ENCODE measurements at regions not wholly inside any gene's neighbourhood (a gene's known extent, or its start where the extent isn't known, plus 50 kb on each side); places are given as distances from the start of the nearest gene placed in this dataset.

GRCh38 chr13:97873398-97873797 lies 80.1 kb upstream of the IPO5 start:
- intact Hi-C loops (cut with micrococcal nuclease) = loop anchor here (10.0 kb wide), 1 partner anchor 71 kb away; no protein-coding TSS in a partner anchor
- CTCF ChIA-PET = interaction anchor here (0.6 to 1.0 kb wide), 2 partner anchors 17 to 113 kb away, joined by 3 read pairs; no protein-coding TSS in a partner anchor
- Mint-ChIP-seq H3K27me3 (ENCODE audit: insufficient read depth, unreplicated experiment) (no peaks in the 10 kb centered on the region), H3K4me3 (ENCODE audit: unreplicated experiment) (no peak overlapping the region), H3K36me3 (ENCODE audit: insufficient read depth, unreplicated experiment) (no peaks in the 10 kb centered on the region), H3K4me1 (ENCODE audit: insufficient read depth, unreplicated experiment) (no peaks in the 10 kb centered on the region), H3K27ac (ENCODE audit: low read depth, unreplicated experiment) (no peak overlapping the region), H3K9me3 (ENCODE audit: unreplicated experiment) (no peaks in the 10 kb centered on the region)
- TF ChIP-seq, protein P1, sequence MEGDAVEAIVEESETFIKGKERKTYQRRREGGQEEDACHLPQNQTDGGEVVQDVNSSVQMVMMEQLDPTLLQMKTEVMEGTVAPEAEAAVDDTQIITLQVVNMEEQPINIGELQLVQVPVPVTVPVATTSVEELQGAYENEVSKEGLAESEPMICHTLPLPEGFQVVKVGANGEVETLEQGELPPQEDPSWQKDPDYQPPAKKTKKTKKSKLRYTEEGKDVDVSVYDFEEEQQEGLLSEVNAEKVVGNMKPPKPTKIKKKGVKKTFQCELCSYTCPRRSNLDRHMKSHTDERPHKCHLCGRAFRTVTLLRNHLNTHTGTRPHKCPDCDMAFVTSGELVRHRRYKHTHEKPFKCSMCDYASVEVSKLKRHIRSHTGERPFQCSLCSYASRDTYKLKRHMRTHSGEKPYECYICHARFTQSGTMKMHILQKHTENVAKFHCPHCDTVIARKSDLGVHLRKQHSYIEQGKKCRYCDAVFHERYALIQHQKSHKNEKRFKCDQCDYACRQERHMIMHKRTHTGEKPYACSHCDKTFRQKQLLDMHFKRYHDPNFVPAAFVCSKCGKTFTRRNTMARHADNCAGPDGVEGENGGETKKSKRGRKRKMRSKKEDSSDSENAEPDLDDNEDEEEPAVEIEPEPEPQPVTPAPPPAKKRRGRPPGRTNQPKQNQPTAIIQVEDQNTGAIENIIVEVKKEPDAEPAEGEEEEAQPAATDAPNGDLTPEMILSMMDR (IDR thresholded peaks at IDR 0.05; ENCODE audit: unreplicated experiment) = no peak
- BruUV-seq (replicated peaks) = no TSS peak
- DNase-seq (ENCODE audit: unreplicated experiment) = no peak
- POLR2A ChIA-PET = no interaction called here

- Mint-ChIP-seq H3K4me3 (ENCODE audit: unreplicated experiment) (no peak overlapping the region), H3K9me3 (ENCODE audit: unreplicated experiment) (no peaks in the 10 kb centered on the region), H3K4me1 (ENCODE audit: insufficient read depth, unreplicated experiment) (peaks cover 7% of the 10 kb centered on the region), H3K27ac (ENCODE audit: low read depth, unreplicated experiment) (no peak overlapping the region), H3K27me3 (ENCODE audit: insufficient read depth, unreplicated experiment) (no peaks in the 10 kb centered on the region), H3K36me3 (ENCODE audit: insufficient read depth, unreplicated experiment) (no peaks in the 10 kb centered on the region)
- ChIA-PET POLR2A (no interaction called here), CTCF (interaction anchor here (0.5 to 0.9 kb wide), 3 partner anchors 10 to 1943 kb away, joined by 3 read pairs; no protein-coding TSS in a partner anchor)
- TF ChIP-seq, protein P1 (IDR thresholded peaks at IDR 0.05; ENCODE audit: unreplicated experiment) = no peak
- no TSS peak for BruUV-seq (replicated peaks)
- DNase-seq (ENCODE audit: unreplicated experiment) = no peak
- intact Hi-C loops (cut with micrococcal nuclease) = loop anchor here (10.0 kb wide), 1 partner anchor 70 kb away; no protein-coding TSS in a partner anchor
Measured at GRCh38 chr13:97875218-97875617, 78.3 kb upstream of the IPO5 start.

DNA sequence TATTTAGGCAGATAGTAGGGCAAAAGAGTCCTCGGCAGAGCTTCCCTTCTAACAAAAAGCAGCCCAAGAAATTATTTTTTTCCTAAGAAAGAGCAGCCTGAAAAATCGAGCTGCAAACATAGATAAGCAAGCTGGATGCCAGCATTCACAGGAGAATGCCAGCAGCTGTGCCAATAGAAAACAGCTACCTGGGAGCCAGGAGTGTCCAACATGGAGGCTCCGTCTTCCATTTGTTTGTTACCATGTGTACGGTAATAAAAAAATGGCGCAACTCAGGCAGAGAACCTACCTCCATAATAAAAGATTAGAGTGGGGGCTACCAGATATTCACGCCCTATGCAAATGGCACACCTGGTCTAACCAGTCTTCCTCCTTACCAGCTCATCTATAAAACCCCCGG lies 77.6 kb upstream of the IPO5 start:
- Mint-ChIP-seq H3K4me1 (ENCODE audit: insufficient read depth, unreplicated experiment) (peaks cover 8% of the 10 kb centered on the region), H3K4me3 (ENCODE audit: unreplicated experiment) (no peak overlapping the region), H3K27ac (ENCODE audit: low read depth, unreplicated experiment) (no peak overlapping the region), H3K36me3 (ENCODE audit: insufficient read depth, unreplicated experiment) (no peaks in the 10 kb centered on the region), H3K27me3 (ENCODE audit: insufficient read depth, unreplicated experiment) (no peaks in the 10 kb centered on the region), H3K9me3 (ENCODE audit: unreplicated experiment) (no peaks in the 10 kb centered on the region)
- ChIA-PET CTCF (interaction anchor here (0.8 to 0.9 kb wide), 2 partner anchors 10 to 104 kb away, joined by 3 read pairs; no protein-coding TSS in a partner anchor), POLR2A (no interaction called here)
- DNase-seq (ENCODE audit: unreplicated experiment) = no peak
- BruUV-seq (replicated peaks) = no TSS peak
- intact Hi-C loops (cut with micrococcal nuclease) = loop anchor here (10.0 kb wide), 1 partner anchor 69 kb away; no protein-coding TSS in a partner anchor
- TF ChIP-seq, protein P1 (IDR thresholded peaks at IDR 0.05; ENCODE audit: unreplicated experiment) = no peak

GRCh38 chr13:97878431-97879375 lies 74.8 kb upstream of the IPO5 start:
- no peak for DNase-seq (ENCODE audit: unreplicated experiment)
- H3K4me1 Mint-ChIP-seq (ENCODE audit: insufficient read depth, unreplicated experiment) = peaks cover 8% of the 10 kb centered on the region
- intact Hi-C loops (cut with micrococcal nuclease) = loop anchor here (10.0 kb wide), 1 partner anchor 66 kb away; no protein-coding TSS in a partner anchor
- BruUV-seq (replicated peaks) = no TSS peak
- no peak overlapping the region for H3K27ac Mint-ChIP-seq (ENCODE audit: low read depth, unreplicated experiment)
- H3K36me3 Mint-ChIP-seq (ENCODE audit: insufficient read depth, unreplicated experiment) = no peaks in the 10 kb centered on the region
- H3K4me3 Mint-ChIP-seq (ENCODE audit: unreplicated experiment) = no peak overlapping the region
- no peaks in the 10 kb centered on the region for H3K9me3 Mint-ChIP-seq (ENCODE audit: unreplicated experiment)
- POLR2A ChIA-PET = no interaction called here
- no peaks in the 10 kb centered on the region for H3K27me3 Mint-ChIP-seq (ENCODE audit: insufficient read depth, unreplicated experiment)
- TF ChIP-seq, protein P1 (IDR thresholded peaks at IDR 0.05; ENCODE audit: unreplicated experiment) = no peak
- CTCF ChIA-PET = interaction anchor here (0.6 kb wide), 1 partner anchor 32 kb away, joined by 3 read pairs; no protein-coding TSS in a partner anchor
